Psoas muscle (tissue), 7 donors: ENCODE measurements at regions not wholly inside any gene's neighbourhood (a gene's known extent, or its start where the extent isn't known, plus 50 kb on each side); places are given as distances from the start of the nearest gene placed in this dataset.

Experiments used
- ATAC-seq, 4 donors: fragments of 200-7000 bp; cut with Tn5 transposase; one replicate each; pipeline ENCODE4 v1.9.1; 2020; ENCODE audit warnings: moderate library complexity in 3 of 4, mild to moderate bottlenecking in 2 of 4
- DNase-seq, 2 donors: peaks; one replicate each; pipeline ENCODE4 v3.0.0-alpha.2; 2020
- H3K27ac ChIP-seq: fragments of 200-600 bp; one replicate; pipeline ENCODE4 v1.8.0; 2022
- H3K27me3 ChIP-seq, 3 donors: fragments of 200-600 bp in 1 of 3; one replicate each; pipeline versions ENCODE4 v1.6.1 to v1.8.0; 2013 to 2022; ENCODE audit warnings: low read length in 2 of 3, mild to moderate bottlenecking in 2 of 3, moderate library complexity in 1 of 3; ENCODE audit not compliant: insufficient read depth in 3 of 3
- H3K36me3 ChIP-seq, 2 donors: fragments of 200-600 bp in 1 of 2; one replicate each; pipeline versions ENCODE4 v1.6.1 to v1.8.0; 2013 to 2022; ENCODE audit warnings: low read depth in 1 of 2, mild to moderate bottlenecking in 1 of 2, moderate library complexity in 1 of 2; ENCODE audit not compliant: insufficient read depth in 1 of 2
- H3K4me1 ChIP-seq: fragments of 200-600 bp; one replicate; pipeline ENCODE4 v1.8.0; 2022
- H3K4me3 ChIP-seq: fragments of 200-600 bp; one replicate; pipeline ENCODE4 v1.8.0; 2022; ENCODE audit warnings: mild to moderate bottlenecking
- H3K9me3 ChIP-seq: fragments of 200-600 bp; one replicate; pipeline ENCODE4 v1.8.0; 2022
- WGBS, 3 donors: extraction: QIAGEN DNeasy Blood & Tissue Kit; methylation state at CpG; one replicate each; pipeline versions ENCODE4 v1.1.6 to v1.1.7; 2013; 5-methylcytosine and 5-hydroxymethylcytosine counted together
- intact Hi-C, 2 donors: fragments of 100-400 bp; cut with DNase I; formaldehyde crosslinking; loops; one replicate each; pipeline versions ENCODE4 v1.11.0 to v1.14.2; 2022
- TF ChIP-seq, protein P1 (sequence below): fragments of 200-600 bp; IDR thresholded peaks from one replicate; pipeline ENCODE4 v1.8.0; 2022; ENCODE audit warnings: antibody characterized with exemption
- donor health status: healthy with polysubstance abuse.
- donor health status: DM: no; HTN: no; CAD: no; lungs with moderate emphysema.
- donor health status: Bipolar disorder and iron deficiency.
- donor health status: healthy.
- donor health status: DM: yes; HTN: yes; CAD: no.
- donor health status: DM: no; HTN: no; CAD: no.
- donor health status: DM: yes; HTN: yes; CAD: no.

DNA sequence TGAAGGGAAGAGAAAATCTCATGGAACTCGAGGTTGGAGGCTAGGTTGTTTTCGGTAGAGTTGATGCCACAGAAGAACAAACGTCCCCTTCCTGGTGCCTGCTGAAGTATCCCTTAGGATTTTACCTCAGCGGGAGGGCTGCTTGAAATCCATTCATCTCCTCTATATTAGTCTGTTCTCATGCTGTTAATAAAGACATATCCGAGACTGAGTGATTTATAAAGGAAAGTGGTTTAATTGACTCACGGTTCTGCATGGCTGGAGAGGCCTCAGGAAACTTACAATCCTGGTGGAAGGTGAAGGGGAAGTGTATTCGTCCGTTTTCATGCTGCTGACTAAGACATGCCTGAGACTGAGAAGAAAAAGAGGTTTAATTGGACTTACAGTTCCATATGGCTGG lies 413.5 kb downstream of the NPHP4 start:
- Histone ChIP-seq H3K27ac (no peak overlapping the region), H3K9me3 (no peaks in the 10 kb centered on the region), H3K36me3 (no peaks in the 10 kb centered on the region), H3K4me3 (no peak overlapping the region), H3K4me1 (no peaks in the 10 kb centered on the region), H3K27me3 (peaks cover 0 to 3% (median 0%) of the 10 kb centered on the region in 3 donors)
- TF ChIP-seq, protein P1, sequence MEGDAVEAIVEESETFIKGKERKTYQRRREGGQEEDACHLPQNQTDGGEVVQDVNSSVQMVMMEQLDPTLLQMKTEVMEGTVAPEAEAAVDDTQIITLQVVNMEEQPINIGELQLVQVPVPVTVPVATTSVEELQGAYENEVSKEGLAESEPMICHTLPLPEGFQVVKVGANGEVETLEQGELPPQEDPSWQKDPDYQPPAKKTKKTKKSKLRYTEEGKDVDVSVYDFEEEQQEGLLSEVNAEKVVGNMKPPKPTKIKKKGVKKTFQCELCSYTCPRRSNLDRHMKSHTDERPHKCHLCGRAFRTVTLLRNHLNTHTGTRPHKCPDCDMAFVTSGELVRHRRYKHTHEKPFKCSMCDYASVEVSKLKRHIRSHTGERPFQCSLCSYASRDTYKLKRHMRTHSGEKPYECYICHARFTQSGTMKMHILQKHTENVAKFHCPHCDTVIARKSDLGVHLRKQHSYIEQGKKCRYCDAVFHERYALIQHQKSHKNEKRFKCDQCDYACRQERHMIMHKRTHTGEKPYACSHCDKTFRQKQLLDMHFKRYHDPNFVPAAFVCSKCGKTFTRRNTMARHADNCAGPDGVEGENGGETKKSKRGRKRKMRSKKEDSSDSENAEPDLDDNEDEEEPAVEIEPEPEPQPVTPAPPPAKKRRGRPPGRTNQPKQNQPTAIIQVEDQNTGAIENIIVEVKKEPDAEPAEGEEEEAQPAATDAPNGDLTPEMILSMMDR: no peak
- 73 to 79% (median 76%) methylated on average over 8 of the region's 8 CpGs for WGBS, 3 donors
- ATAC-seq (no peak), DNase-seq (no peak)
- intact Hi-C loops: no loop called here

DNA sequence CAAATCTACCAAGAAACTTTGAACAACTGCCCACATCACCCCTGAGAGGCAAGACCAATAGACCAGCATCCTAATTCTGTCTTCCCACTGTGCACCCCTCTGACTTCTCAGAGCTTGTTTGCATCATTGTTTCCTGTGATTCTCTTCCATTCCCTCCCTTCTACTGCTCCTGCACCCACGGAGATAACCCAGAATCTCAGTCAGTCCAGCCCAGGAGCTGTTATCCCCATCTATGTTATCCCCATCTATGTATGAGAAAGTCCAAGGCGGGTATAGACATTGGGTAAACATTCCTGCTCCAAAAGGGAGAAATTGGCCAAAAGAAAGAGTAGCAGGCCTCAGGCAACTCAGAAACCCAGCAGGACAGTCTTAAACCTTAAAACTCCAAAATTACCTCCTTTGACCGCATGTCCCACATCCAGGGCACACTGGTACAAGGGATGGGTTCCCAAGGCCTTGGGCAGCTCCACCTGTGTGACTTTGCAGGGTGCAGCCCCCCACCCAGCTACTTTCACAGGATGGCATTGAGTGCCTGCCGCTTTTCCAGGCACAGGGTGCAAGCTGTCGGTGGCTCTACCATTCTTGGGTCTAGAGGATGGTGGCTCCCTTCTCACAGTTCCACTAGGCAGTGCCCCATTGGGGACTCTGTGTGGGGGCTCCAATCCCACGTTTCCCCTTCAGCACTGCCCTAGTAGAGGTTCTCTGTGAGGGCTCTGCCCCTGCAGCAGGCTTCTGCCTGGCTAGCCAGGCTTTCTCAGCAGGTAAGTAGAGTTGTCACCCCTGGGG lies 414.8 kb downstream of the NPHP4 start:
- ATAC-seq (no peak), DNase-seq (no peak)
- Histone ChIP-seq H3K4me3 (no peak overlapping the region), H3K27ac (no peak overlapping the region), H3K9me3 (no peaks in the 10 kb centered on the region), H3K36me3 (no peaks in the 10 kb centered on the region), H3K4me1 (no peaks in the 10 kb centered on the region), H3K27me3 (peaks cover 0 to 3% (median 0%) of the 10 kb centered on the region in 3 donors)
- intact Hi-C loops: no loop called here
- WGBS, 3 donors: 58 to 75% (median 73%) methylated on average over 6 of the region's 6 CpGs
- TF ChIP-seq, protein P1: no peak

DNA sequence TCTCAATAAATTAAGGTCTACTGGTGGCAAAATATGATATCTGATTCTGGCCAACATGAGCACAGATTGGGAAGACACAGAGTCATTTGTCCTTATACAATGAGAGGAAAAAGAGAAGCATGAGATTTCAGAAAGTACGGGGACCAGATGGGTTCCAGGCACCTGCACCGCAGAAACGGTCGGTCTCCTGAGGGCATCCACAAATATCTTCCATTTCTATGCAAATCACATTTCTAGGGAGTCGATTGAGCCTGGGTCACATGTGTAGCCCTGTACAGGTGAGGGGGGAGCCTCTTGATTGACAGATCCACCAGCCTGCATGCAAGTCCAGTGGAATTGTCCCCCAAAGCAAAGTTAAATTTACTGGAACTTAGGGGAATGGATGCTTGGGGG lies 415.6 kb downstream of the NPHP4 start:
- no peaks in the 10 kb centered on the region for H3K36me3 ChIP-seq
- H3K27me3 ChIP-seq: peaks cover 0 to 5% (median 0%) of the 10 kb centered on the region in 3 donors
- no peak for ATAC-seq
- H3K4me3 ChIP-seq: no peak overlapping the region
- H3K4me1 ChIP-seq: no peaks in the 10 kb centered on the region
- no peak for DNase-seq
- WGBS, 3 donors: 82 to 90% (median 84%) methylated on average over 5 of the region's 5 CpGs
- H3K27ac ChIP-seq: no peak overlapping the region
- intact Hi-C loops: no loop called here
- TF ChIP-seq, protein P1: no peak
- H3K9me3 ChIP-seq: no peaks in the 10 kb centered on the region

DNA sequence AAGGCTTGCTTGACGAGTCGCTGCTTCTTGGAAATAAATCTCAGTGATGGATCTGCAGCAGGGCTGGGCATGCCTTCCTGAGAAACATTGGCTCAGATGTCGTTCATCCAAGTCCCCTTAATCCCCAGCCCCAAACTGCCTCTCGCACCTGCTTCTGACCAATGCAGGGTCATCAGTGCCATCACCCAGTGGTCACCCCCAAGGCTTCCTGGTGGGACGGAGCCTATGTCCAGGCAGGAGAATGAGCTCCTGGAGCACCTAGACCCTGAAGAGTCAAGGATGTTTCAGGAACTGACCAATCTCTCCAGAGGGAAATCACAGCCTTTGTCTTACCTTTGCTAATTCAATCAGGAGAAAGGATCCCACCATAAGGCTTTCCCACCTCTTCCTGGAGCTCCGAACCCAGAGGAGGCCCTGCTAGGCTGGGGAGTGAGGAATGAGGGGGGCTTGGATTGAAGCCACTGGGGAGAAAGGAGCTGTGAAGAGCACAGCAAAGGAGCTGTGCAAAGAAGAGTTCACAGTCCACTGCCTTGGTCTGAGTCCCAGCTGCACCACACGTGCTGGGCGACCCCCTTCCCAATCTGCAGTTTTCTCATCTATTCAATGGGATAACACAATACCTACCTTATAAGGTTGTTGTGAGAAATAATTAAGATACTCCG lies 416.1 kb downstream of the NPHP4 start:
- Histone ChIP-seq H3K9me3 (no peaks in the 10 kb centered on the region), H3K27ac (no peak overlapping the region), H3K4me1 (no peaks in the 10 kb centered on the region), H3K27me3 (peaks cover 0 to 5% (median 0%) of the 10 kb centered on the region in 3 donors), H3K4me3 (no peak overlapping the region), H3K36me3 (no peaks in the 10 kb centered on the region)
- no peak for ATAC-seq
- TF ChIP-seq, protein P1: no peak
- no peak for DNase-seq
- intact Hi-C loops: no loop called here
- 55 to 62% (median 55%) methylated on average over 9 of the region's 9 CpGs for WGBS, 3 donors
